Ishikawa (cell line): ENCODE measurements at regions not wholly inside any gene's neighbourhood (a gene's known extent, or its start where the extent isn't known, plus 50 kb on each side); places are given as distances from the start of the nearest gene placed in this dataset.
A peak's percentile ranks its signal among the peaks of the same experiment; 100 is the strongest.

ENCODE experiments used
- CEBPB ChIP-seq: IDR thresholded peaks from 2 replicates; pipeline ENCODE4 v1.6.1; 2012
- CREB1 ChIP-seq: IDR thresholded peaks from 2 replicates; pipeline ENCODE4 v1.6.1; 2012; ENCODE audit warnings: low read depth
- EGR1 ChIP-seq: IDR thresholded peaks from 2 replicates; pipeline ENCODE4 v1.6.1; 2012
- EP300 ChIP-seq: IDR thresholded peaks from 2 replicates; pipeline ENCODE4 v1.6.1; 2012; ENCODE audit warnings: borderline replicate concordance
- FOXM1 ChIP-seq: IDR thresholded peaks from 2 replicates; pipeline ENCODE4 v1.6.1; 2012; ENCODE audit warnings: low read depth, borderline replicate concordance
- MAX ChIP-seq: IDR thresholded peaks from 2 replicates; pipeline ENCODE4 v1.6.1; 2012
- NFIC ChIP-seq: IDR thresholded peaks from 2 replicates; pipeline ENCODE4 v1.6.1; 2012
- RAD21 ChIP-seq: IDR thresholded peaks from 2 replicates; pipeline ENCODE4 v1.6.1; 2012; ENCODE audit warnings: low read depth
- REST ChIP-seq: IDR thresholded peaks from 2 replicates; pipeline ENCODE4 v1.6.1; 2012; ENCODE audit warnings: low read depth, mild to moderate bottlenecking
- TAF1 ChIP-seq: IDR thresholded peaks from 2 replicates; pipeline ENCODE4 v1.6.1; 2012; ENCODE audit warnings: low read depth, mild to moderate bottlenecking
- TCF12 ChIP-seq: IDR thresholded peaks from 2 replicates; pipeline ENCODE4 v1.6.1; 2012; ENCODE audit warnings: low read depth
- TEAD4 ChIP-seq: IDR thresholded peaks from 2 replicates; pipeline ENCODE4 v1.6.1; 2012
- USF1 ChIP-seq: IDR thresholded peaks from 2 replicates; pipeline ENCODE4 v1.6.1; 2012
- YY1 ChIP-seq: IDR thresholded peaks from 2 replicates; pipeline ENCODE4 v1.6.1; 2012; ENCODE audit warnings: low read depth
- ZBTB7A ChIP-seq: IDR thresholded peaks from 2 replicates; pipeline ENCODE4 v1.6.1; 2012; ENCODE audit warnings: low read depth

GRCh38 chr2:16760426-16760825 lies 94.8 kb upstream of the CYRIA start:
- TF ChIP-seq YY1: no peak
- TF ChIP-seq ZBTB7A: no peak
- no peak for TF ChIP-seq EP300
- TF ChIP-seq REST: no peak
- no peak for TF ChIP-seq RAD21
- no peak for TF ChIP-seq TCF12
- TF ChIP-seq USF1: no peak
- TF ChIP-seq EGR1: no peak
- TF ChIP-seq TAF1: no peak
- TF ChIP-seq TEAD4: no peak
- TF ChIP-seq MAX: no peak
- TF ChIP-seq NFIC: no peak

GRCh38 chr2:16756831-16757644 lies 91.4 kb upstream of the CYRIA start:
- TF ChIP-seq CREB1: no peak
- peak; percentile 100 for TF ChIP-seq RAD21
- TF ChIP-seq TEAD4: peak; percentile 32; the same call in 1 of the 2 replicates
- TF ChIP-seq TAF1: no peak

GRCh38 chr2:16755442-16755841 lies 89.8 kb upstream of the CYRIA start:
- TF ChIP-seq CEBPB: no peak
- TF ChIP-seq TCF12: no peak
- no peak for TF ChIP-seq MAX
- no peak for TF ChIP-seq YY1
- no peak for TF ChIP-seq ZBTB7A
- no peak for TF ChIP-seq EP300
- no peak for TF ChIP-seq RAD21
- TF ChIP-seq REST: no peak
- TF ChIP-seq TEAD4: no peak
- TF ChIP-seq TAF1: no peak
- TF ChIP-seq EGR1: no peak
- TF ChIP-seq NFIC: no peak
- TF ChIP-seq CREB1: no peak
- TF ChIP-seq FOXM1: no peak
- TF ChIP-seq USF1: no peak

GRCh38 chr2:16750175-16750924 lies 84.7 kb upstream of the CYRIA start:
- TF ChIP-seq ZBTB7A: no peak
- TF ChIP-seq USF1: no peak
- TF ChIP-seq RAD21: no peak
- no peak for TF ChIP-seq TEAD4
- TF ChIP-seq TCF12: no peak
- TF ChIP-seq CREB1: no peak
- TF ChIP-seq YY1: no peak
- no peak for TF ChIP-seq REST
- TF ChIP-seq CEBPB: no peak
- TF ChIP-seq NFIC: no peak
- TF ChIP-seq EP300: no peak
- no peak for TF ChIP-seq EGR1
- no peak for TF ChIP-seq TAF1
- TF ChIP-seq FOXM1: no peak
- TF ChIP-seq MAX: no peak
